ENCODE measurements at regions not wholly inside any gene's neighbourhood (a gene's known extent, or its start where the extent isn't known, plus 50 kb on each side); places are given as distances from the start of the nearest gene placed in this dataset.

GRCh38 chr1:13921190-13921589 is 221.2 kb downstream of the PRDM2 start:
- DNase-seq (ENCODE audit: extremely low read depth in 1 of 2, low read depth in 1 of 2): no peak

- no peak for DNase-seq (ENCODE audit: extremely low read depth in 1 of 2, low read depth in 1 of 2)
Measured at GRCh38 chr1:13922466-13923110, 222.6 kb downstream of the PRDM2 start.

- DNase-seq (ENCODE audit: extremely low read depth in 1 of 2, low read depth in 1 of 2): no peak
Measured at GRCh38 chr1:13926556-13926955, 226.6 kb downstream of the PRDM2 start.

- no peak for DNase-seq (ENCODE audit: extremely low read depth in 1 of 2, low read depth in 1 of 2)
Measured at GRCh38 chr1:13927736-13928135, 227.7 kb downstream of the PRDM2 start.

GRCh38 chr1:13929313-13929712 is 229.3 kb downstream of the PRDM2 start:
- no peak for DNase-seq (ENCODE audit: extremely low read depth in 1 of 2, low read depth in 1 of 2)

GRCh38 chr1:13930151-13930550 is 230.2 kb downstream of the PRDM2 start:
- DNase-seq (ENCODE audit: extremely low read depth in 1 of 2, low read depth in 1 of 2): no peak

GRCh38 chr1:13931226-13931625 is 231.2 kb downstream of the PRDM2 start:
- no peak for DNase-seq (ENCODE audit: extremely low read depth in 1 of 2, low read depth in 1 of 2)

- DNase-seq (ENCODE audit: extremely low read depth in 1 of 2, low read depth in 1 of 2): no peak
Measured at GRCh38 chr1:13935336-13935735, 235.3 kb downstream of the PRDM2 start.

- DNase-seq (ENCODE audit: extremely low read depth in 1 of 2, low read depth in 1 of 2): no peak
Measured at GRCh38 chr1:13941315-13941714, 241.3 kb downstream of the PRDM2 start.

GRCh38 chr1:13943055-13943454 is 243.1 kb downstream of the PRDM2 start:
- DNase-seq (ENCODE audit: extremely low read depth in 1 of 2, low read depth in 1 of 2): no peak

GRCh38 chr1:13945856-13946255 is 245.9 kb downstream of the PRDM2 start:
- DNase-seq (ENCODE audit: extremely low read depth in 1 of 2, low read depth in 1 of 2): no peak

GRCh38 chr1:13947658-13948057 is 247.7 kb downstream of the PRDM2 start:
- DNase-seq (ENCODE audit: extremely low read depth in 1 of 2, low read depth in 1 of 2): no peak

GRCh38 chr1:13948396-13948795 is 248.4 kb downstream of the PRDM2 start:
- DNase-seq (ENCODE audit: extremely low read depth in 1 of 2, low read depth in 1 of 2): no peak

- no peak for DNase-seq (ENCODE audit: extremely low read depth in 1 of 2, low read depth in 1 of 2)
Measured at GRCh38 chr1:13948888-13949391, 249.0 kb downstream of the PRDM2 start.

GRCh38 chr1:13949546-13949945 is 249.6 kb downstream of the PRDM2 start:
- DNase-seq (ENCODE audit: extremely low read depth in 1 of 2, low read depth in 1 of 2): no peak

- DNase-seq (ENCODE audit: extremely low read depth in 1 of 2, low read depth in 1 of 2): no peak
Measured at GRCh38 chr1:13950637-13951036, 250.6 kb downstream of the PRDM2 start.

GRCh38 chr1:13951793-13952751 is 252.1 kb downstream of the PRDM2 start:
- DNase-seq (ENCODE audit: extremely low read depth in 1 of 2, low read depth in 1 of 2): no peak

- no peak for DNase-seq (ENCODE audit: extremely low read depth in 1 of 2, low read depth in 1 of 2)
Measured at GRCh38 chr1:13952985-13953384, 253.0 kb downstream of the PRDM2 start.

- no peak for DNase-seq (ENCODE audit: extremely low read depth in 1 of 2, low read depth in 1 of 2)
Measured at GRCh38 chr1:13956393-13956792, 256.4 kb downstream of the PRDM2 start.

GRCh38 chr1:13960375-13960987 is 260.5 kb downstream of the PRDM2 start:
- DNase-seq (ENCODE audit: extremely low read depth in 1 of 2, low read depth in 1 of 2): peak; percentile 11 to 50

GRCh38 chr1:13964768-13965167 is 264.8 kb downstream of the PRDM2 start:
- no peak for DNase-seq (ENCODE audit: extremely low read depth in 1 of 2, low read depth in 1 of 2)

Measured in activated CD8-positive, alpha-beta memory T cell treated with anti-CD3 and anti-CD28 coated beads for 1 hour (primary cell).